Endothelial cell (in vitro differentiated cells): ENCODE measurements at regions not wholly inside any gene's neighbourhood (a gene's known extent, or its start where the extent isn't known, plus 50 kb on each side); places are given as distances from the start of the nearest gene placed in this dataset.
"Not testable (repeated sequence)": the region's sequence is repeated elsewhere in the genome, so short reads cannot be mapped to it uniquely, and the experiment has no call there.

Source experiments
- DNase-seq: peaks from one replicate; pipeline ENCODE4 v3.0.0; 2021; ENCODE audit warnings: low spot score
- H3K27ac Mint-ChIP-seq: one replicate; pipeline ENCODE4 v1.8.0; 2021; ENCODE audit warnings: mixed read lengths, inconsistent platforms; ENCODE audit not compliant: unreplicated experiment
- H3K27me3 Mint-ChIP-seq: one replicate; pipeline ENCODE4 v1.8.0; 2021; ENCODE audit warnings: mild to moderate bottlenecking, moderate library complexity, mixed read lengths, inconsistent platforms; ENCODE audit not compliant: unreplicated experiment
- H3K36me3 Mint-ChIP-seq: one replicate; pipeline ENCODE4 v1.8.0; 2021; ENCODE audit warnings: mild to moderate bottlenecking, low read depth, mixed read lengths, inconsistent platforms; ENCODE audit not compliant: unreplicated experiment
- H3K4me1 Mint-ChIP-seq: one replicate; pipeline ENCODE4 v1.8.0; 2021; ENCODE audit warnings: mild to moderate bottlenecking, mixed read lengths, inconsistent platforms; ENCODE audit not compliant: unreplicated experiment
- H3K4me3 Mint-ChIP-seq: one replicate; pipeline ENCODE4 v1.8.0; 2021; ENCODE audit warnings: mild to moderate bottlenecking, mixed read lengths, inconsistent platforms; ENCODE audit not compliant: unreplicated experiment
- H3K9me3 Mint-ChIP-seq: one replicate; pipeline ENCODE4 v1.8.0; 2021; ENCODE audit warnings: mixed read lengths, inconsistent platforms; ENCODE audit not compliant: unreplicated experiment
- CTCF ChIP-seq: fragments of 200-600 bp; sonication (generic); IDR thresholded peaks from one replicate; pipeline ENCODE4 v1.5.0; 2021; ENCODE audit warnings: antibody characterized with exemption; ENCODE audit not compliant: unreplicated experiment

DNA sequence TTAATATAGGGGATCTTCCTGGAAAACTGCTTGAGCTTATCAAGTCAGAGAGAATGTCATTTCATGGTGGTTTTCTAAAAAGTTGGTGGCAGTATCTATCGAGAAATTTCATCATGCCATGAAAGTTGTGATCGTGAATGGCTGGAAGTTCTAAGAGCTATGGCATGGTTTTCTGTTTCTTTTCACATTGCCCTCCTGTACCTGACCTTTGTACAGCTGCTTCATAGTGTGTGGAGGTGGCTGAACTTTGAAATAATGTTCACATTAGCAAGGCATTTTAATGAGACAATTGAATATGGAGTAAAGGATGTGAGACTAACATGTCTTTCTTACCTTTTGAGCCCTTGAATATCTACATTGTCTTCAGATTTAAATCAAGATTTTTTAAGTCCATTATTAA lies 278.2 kb upstream of the ID4 start:
- Mint-ChIP-seq H3K4me1 (peaks cover 4% of the 10 kb centered on the region), H3K36me3 (no peaks in the 10 kb centered on the region)

GRCh38 chr6:19562468-19562867 lies 274.7 kb upstream of the ID4 start:
- Mint-ChIP-seq H3K4me1 (peaks cover 4% of the 10 kb centered on the region), H3K27me3 (no peaks in the 10 kb centered on the region), H3K27ac (no peak overlapping the region), H3K4me3 (no peak overlapping the region), H3K36me3 (no peaks in the 10 kb centered on the region), H3K9me3 (no peaks in the 10 kb centered on the region)
- no peak for TF ChIP-seq CTCF
- DNase-seq = no peak

More for the DNA sequence above, 278.2 kb upstream of the ID4 start:
- no peak for DNase-seq
- Mint-ChIP-seq H3K27me3 (no peaks in the 10 kb centered on the region), H3K9me3 (no peaks in the 10 kb centered on the region), H3K4me3 (no peak overlapping the region), H3K27ac (no peak overlapping the region)
- TF ChIP-seq CTCF = no peak

DNA sequence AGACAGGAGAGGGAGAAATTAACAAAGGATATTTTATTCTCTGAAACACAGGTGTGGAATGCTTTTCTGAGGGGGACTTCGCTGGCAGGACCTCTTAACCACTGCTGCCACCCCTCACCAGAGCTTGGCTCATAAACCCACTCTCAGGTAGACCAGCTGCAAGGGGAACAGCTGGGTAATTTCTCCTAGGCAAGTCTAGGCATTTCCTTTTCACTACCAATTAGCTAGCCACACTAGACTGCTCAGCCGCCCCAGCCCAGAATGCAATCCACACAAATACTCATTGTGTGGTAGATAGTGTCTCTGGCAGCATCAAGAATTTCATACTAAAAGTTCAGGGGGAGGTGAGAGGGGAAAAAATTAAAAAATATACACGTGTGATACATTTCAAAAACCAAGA lies 267.6 kb upstream of the ID4 start:
- no peak for TF ChIP-seq CTCF
- H3K9me3 Mint-ChIP-seq = no peaks in the 10 kb centered on the region
- no peaks in the 10 kb centered on the region for H3K36me3 Mint-ChIP-seq
- H3K27me3 Mint-ChIP-seq = no peaks in the 10 kb centered on the region
- no peak overlapping the region for H3K27ac Mint-ChIP-seq
- H3K4me3 Mint-ChIP-seq = no peak overlapping the region
- H3K4me1 Mint-ChIP-seq = no peaks in the 10 kb centered on the region
- no peak for DNase-seq

- TF ChIP-seq CTCF = no peak
Measured at GRCh38 chr6:19571176-19571575, 266.0 kb upstream of the ID4 start.

DNA sequence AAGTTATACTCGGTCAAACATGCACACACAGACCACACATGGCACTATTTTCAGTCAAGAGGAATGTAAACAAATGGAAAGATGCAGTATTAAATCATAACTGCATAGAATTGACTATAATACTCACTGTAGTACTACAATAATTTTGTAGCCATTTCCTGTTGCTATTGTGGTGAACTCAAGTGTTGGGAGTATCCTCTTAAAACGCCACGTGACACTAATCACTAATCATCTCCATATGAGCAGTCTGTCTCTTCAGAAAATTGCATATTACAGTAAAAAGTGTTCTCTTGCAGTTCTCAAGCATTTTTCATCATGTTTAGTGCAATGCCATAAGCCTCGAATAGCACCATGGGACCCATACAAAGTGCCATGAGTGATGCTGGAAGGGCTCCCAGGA lies 258.7 kb upstream of the ID4 start:
- Mint-ChIP-seq H3K36me3 (no peaks in the 10 kb centered on the region), H3K4me3 (no peak overlapping the region), H3K4me1 (no peaks in the 10 kb centered on the region), H3K27me3 (no peaks in the 10 kb centered on the region), H3K27ac (no peak overlapping the region), H3K9me3 (no peaks in the 10 kb centered on the region)
- no peak for DNase-seq
- TF ChIP-seq CTCF = no peak

More at GRCh38 chr6:19571176-19571575, 266.0 kb upstream of the ID4 start:
- H3K4me3 Mint-ChIP-seq = no peak overlapping the region
- no peaks in the 10 kb centered on the region for H3K27me3 Mint-ChIP-seq
- H3K36me3 Mint-ChIP-seq = no peaks in the 10 kb centered on the region
- H3K9me3 Mint-ChIP-seq = no peaks in the 10 kb centered on the region
- H3K27ac Mint-ChIP-seq = no peak overlapping the region
- no peak for DNase-seq
- H3K4me1 Mint-ChIP-seq = no peaks in the 10 kb centered on the region

DNA sequence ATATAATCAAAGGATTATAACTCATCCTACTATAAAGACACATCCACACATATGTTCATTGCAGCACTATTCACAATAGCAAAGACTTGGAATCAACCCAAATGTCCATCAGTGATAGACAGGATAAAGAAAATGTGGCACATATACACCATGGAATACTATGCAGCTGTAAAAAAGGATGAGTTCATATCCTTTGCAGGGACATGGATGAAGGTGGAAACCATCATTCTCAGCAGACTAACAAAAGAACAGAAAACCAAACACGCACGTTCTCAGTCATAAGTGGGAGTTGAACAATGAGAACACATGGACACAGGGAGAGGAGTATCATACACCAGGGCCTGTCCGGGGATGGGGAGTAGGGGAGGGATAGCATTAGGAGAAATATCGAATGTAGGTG lies 253.0 kb upstream of the ID4 start:
- H3K4me1 Mint-ChIP-seq, DNase-seq, H3K9me3 Mint-ChIP-seq, H3K36me3 Mint-ChIP-seq, H3K27me3 Mint-ChIP-seq, H3K27ac Mint-ChIP-seq, H3K4me3 Mint-ChIP-seq: not testable (repeated sequence)
